Coronary artery (tissue), 2 donors: ENCODE measurements at regions not wholly inside any gene's neighbourhood (a gene's known extent, or its start where the extent isn't known, plus 50 kb on each side); places are given as distances from the start of the nearest gene placed in this dataset.

Experiments
- DNase-seq: peaks from one replicate; pipeline ENCODE4 v3.0.0-alpha.2; 2017; ENCODE audit warnings: low spot score
- H3K27ac ChIP-seq, 2 donors: fragments of 200-600 bp; sonication (generic); one replicate each; pipeline ENCODE4 v1.5.1; 2016 to 2019
- H3K4me3 ChIP-seq: fragments of 200-600 bp; sonication (generic); 2 replicates; pipeline ENCODE4 v1.5.1; 2016; ENCODE audit warnings: mild to moderate bottlenecking, moderate library complexity
- CTCF ChIP-seq: fragments of 200-600 bp; sonication (generic); IDR thresholded peaks from one replicate; pipeline ENCODE4 v1.5.1; 2019; ENCODE audit warnings: antibody characterized with exemption

GRCh38 chr17:79363552-79364275 lies 247.1 kb downstream of the RBFOX3 start:
- no peak for TF ChIP-seq CTCF
- no peak overlapping the region for H3K27ac ChIP-seq
- H3K4me3 ChIP-seq = no peak overlapping the region
- no peak for DNase-seq

- H3K27ac ChIP-seq = no peak overlapping the region
- H3K4me3 ChIP-seq = no peak overlapping the region
- DNase-seq = no peak
- TF ChIP-seq CTCF = no peak
Measured at GRCh38 chr17:79362772-79363305, 248.0 kb downstream of the RBFOX3 start.

GRCh38 chr17:79361873-79362771 lies 248.7 kb downstream of the RBFOX3 start:
- no peak for DNase-seq
- no peak overlapping the region for H3K27ac ChIP-seq
- no peak overlapping the region for H3K4me3 ChIP-seq
- no peak for TF ChIP-seq CTCF

- no peak overlapping the region for H3K27ac ChIP-seq
- no peak for TF ChIP-seq CTCF
- no peak overlapping the region for H3K4me3 ChIP-seq
- DNase-seq = no peak
Measured at GRCh38 chr17:79361221-79361734, 249.6 kb downstream of the RBFOX3 start.

GRCh38 chr17:79360196-79360595 lies 250.7 kb downstream of the RBFOX3 start:
- H3K27ac ChIP-seq = no peak overlapping the region
- DNase-seq = no peak
- no peak overlapping the region for H3K4me3 ChIP-seq
- TF ChIP-seq CTCF = no peak

GRCh38 chr17:79356839-79357447 lies 253.9 kb downstream of the RBFOX3 start:
- DNase-seq = no peak
- Histone ChIP-seq H3K4me3 (no peak overlapping the region), H3K27ac (no peak overlapping the region)
- no peak for TF ChIP-seq CTCF
